ENCODE measurements at regions not wholly inside any gene's neighbourhood (a gene's known extent, or its start where the extent isn't known, plus 50 kb on each side); places are given as distances from the start of the nearest gene placed in this dataset.
A peak's percentile ranks its signal among the peaks of the same experiment; 100 is the strongest.

DNA sequence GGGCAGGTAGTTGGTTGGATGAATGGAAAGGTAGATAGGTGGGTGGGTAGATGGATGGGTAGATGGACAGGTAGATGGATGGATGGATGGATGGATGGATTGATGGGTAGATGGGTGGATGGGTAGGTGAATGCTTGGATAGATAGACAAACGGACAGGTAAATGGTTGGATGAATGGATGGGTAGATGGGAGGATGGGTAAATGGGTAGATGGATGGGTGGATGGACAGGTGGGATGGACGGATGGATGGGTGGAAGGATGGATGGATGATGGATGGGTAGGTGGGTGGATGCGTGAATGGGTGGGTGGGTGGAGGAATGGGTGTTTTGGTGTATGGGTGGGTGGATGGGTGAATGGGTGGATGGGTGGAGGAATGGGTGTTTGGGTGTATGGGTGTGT is 50.1 kb upstream of the ASAP2 start:
- CTCF ChIA-PET: no interaction called here
- H3K36me3 ChIP-seq (ENCODE audit: control insufficient read depth in 2 of 2, insufficient read depth in 2 of 2, low read length in 1 of 2): no peaks in the 10 kb centered on the region
- no peak overlapping the region for H3K4me2 ChIP-seq (ENCODE audit: control insufficient read depth, insufficient read depth)
- ATAC-seq (no peak), DNase-seq (ENCODE audit: low read depth, low spot score) (no peak), FAIRE-seq (no peak)
- no peak overlapping the region for H3K27ac ChIP-seq (ENCODE audit: control insufficient read depth, insufficient read depth)
- SMC1A ChIA-PET (ENCODE audit: uncharacterized antibody, unreplicated experiment): no interaction called here
- no peaks in the 10 kb centered on the region for H3K79me2 ChIP-seq (ENCODE audit: control insufficient read depth, insufficient read depth, low read length)
- H2AFZ ChIP-seq (ENCODE audit: control insufficient read depth, low read depth, low read length): no peak overlapping the region
- in situ Hi-C loops (cut with MboI) (no loop called here), intact Hi-C loops (cut with micrococcal nuclease; ENCODE audit: unreplicated experiment) (no loop called here)
- no peak overlapping the region for H3K4me3 ChIP-seq
- H3K27me3 ChIP-seq (replicated peaks in 1 of 2; ENCODE audit: control insufficient read depth in 2 of 2, insufficient read depth in 2 of 2, low read length in 1 of 2): peaks cover 0 to 1% of the 10 kb centered on the region in 2 experiments; a peak in 2 of 4 replicates
- BruUV-seq (replicated peaks): no TSS peak
- H3K4me1 ChIP-seq (ENCODE audit: control insufficient read depth, insufficient read depth, low read length): no peaks in the 10 kb centered on the region
- no peak overlapping the region for H3K9ac ChIP-seq (ENCODE audit: control insufficient read depth, insufficient read depth, low read length)
- WGBS (ENCODE audit: insufficient coverage, insufficient replicate concordance, low lambda C conversion rate, missing lambda C conversion rate): 13% methylated on average over 3 of the region's 3 CpGs
- RAD21 ChIA-PET (ENCODE audit: unreplicated experiment): no interaction called here
- no peaks in the 10 kb centered on the region for H4K20me1 ChIP-seq (ENCODE audit: control insufficient read depth, insufficient read depth)
- H3K9me3 ChIP-seq (replicated peaks; ENCODE audit: control insufficient read depth, insufficient read depth, low read length): no peaks in the 10 kb centered on the region
- POLR2A ChIA-PET: no interaction called here
- peak; percentile 30; the same call in 1 of the 2 replicates for TF ChIP-seq FOXK2 (IDR thresholded peaks at IDR 0.05)
- TF ChIP-seq MEF2A (IDR thresholded peaks at IDR 0.05; ENCODE audit: insufficient read depth, low read depth, low read length): no peak
- no peak for TF ChIP-seq NRF1 (conservative IDR thresholded peaks at IDR 0.05; ENCODE audit: low read depth, low read length)
- TF ChIP-seq SUPT20H (IDR thresholded peaks at IDR 0.05; ENCODE audit: borderline replicate concordance, control insufficient read depth, low read depth, low read length): no peak
- TF ChIP-seq, protein P1, sequence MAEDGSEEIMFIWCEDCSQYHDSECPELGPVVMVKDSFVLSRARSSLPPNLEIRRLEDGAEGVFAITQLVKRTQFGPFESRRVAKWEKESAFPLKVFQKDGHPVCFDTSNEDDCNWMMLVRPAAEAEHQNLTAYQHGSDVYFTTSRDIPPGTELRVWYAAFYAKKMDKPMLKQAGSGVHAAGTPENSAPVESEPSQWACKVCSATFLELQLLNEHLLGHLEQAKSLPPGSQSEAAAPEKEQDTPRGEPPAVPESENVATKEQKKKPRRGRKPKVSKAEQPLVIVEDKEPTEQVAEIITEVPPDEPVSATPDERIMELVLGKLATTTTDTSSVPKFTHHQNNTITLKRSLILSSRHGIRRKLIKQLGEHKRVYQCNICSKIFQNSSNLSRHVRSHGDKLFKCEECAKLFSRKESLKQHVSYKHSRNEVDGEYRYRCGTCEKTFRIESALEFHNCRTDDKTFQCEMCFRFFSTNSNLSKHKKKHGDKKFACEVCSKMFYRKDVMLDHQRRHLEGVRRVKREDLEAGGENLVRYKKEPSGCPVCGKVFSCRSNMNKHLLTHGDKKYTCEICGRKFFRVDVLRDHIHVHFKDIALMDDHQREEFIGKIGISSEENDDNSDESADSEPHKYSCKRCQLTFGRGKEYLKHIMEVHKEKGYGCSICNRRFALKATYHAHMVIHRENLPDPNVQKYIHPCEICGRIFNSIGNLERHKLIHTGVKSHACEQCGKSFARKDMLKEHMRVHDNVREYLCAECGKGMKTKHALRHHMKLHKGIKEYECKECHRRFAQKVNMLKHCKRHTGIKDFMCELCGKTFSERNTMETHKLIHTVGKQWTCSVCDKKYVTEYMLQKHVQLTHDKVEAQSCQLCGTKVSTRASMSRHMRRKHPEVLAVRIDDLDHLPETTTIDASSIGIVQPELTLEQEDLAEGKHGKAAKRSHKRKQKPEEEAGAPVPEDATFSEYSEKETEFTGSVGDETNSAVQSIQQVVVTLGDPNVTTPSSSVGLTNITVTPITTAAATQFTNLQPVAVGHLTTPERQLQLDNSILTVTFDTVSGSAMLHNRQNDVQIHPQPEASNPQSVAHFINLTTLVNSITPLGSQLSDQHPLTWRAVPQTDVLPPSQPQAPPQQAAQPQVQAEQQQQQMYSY (CRISPR knock-in tag; IDR thresholded peaks at IDR 0.05): no peak
- TF ChIP-seq RFX5 (IDR thresholded peaks at IDR 0.05; ENCODE audit: low read depth, low read length): no peak
- TF ChIP-seq SMAD5 (IDR thresholded peaks at IDR 0.05; ENCODE audit: low read depth): no peak
- no peak for TF ChIP-seq FOS (IDR thresholded peaks at IDR 0.05; ENCODE audit: borderline replicate concordance, extremely low read depth, insufficient read length)
- TF ChIP-seq E4F1 (IDR thresholded peaks at IDR 0.05; ENCODE audit: borderline replicate concordance, partially characterized antibody): peak; percentile 20
- no peak for TF ChIP-seq HDAC2 (IDR thresholded peaks at IDR 0.05)
- TF ChIP-seq RCOR1 (conservative IDR thresholded peaks at IDR 0.05; ENCODE audit: low read depth, low read length): no peak
- TF ChIP-seq ZBTB33 (IDR thresholded peaks at IDR 0.05): no peak
- TF ChIP-seq BRCA1 (IDR thresholded peaks at IDR 0.05; ENCODE audit: low read depth, low read length): no peak
- no peak for TF ChIP-seq BHLHE40 (IDR thresholded peaks at IDR 0.05; ENCODE audit: borderline replicate concordance in 1 of 2, low read depth in 2 of 2, low read length in 1 of 2)
- TF ChIP-seq NFYB (IDR thresholded peaks at IDR 0.05; ENCODE audit: insufficient read depth, low read depth, low read length): no peak
